ENCODE measurements at regions not wholly inside any gene's neighbourhood (a gene's known extent, or its start where the extent isn't known, plus 50 kb on each side); places are given as distances from the start of the nearest gene placed in this dataset.

DNA sequence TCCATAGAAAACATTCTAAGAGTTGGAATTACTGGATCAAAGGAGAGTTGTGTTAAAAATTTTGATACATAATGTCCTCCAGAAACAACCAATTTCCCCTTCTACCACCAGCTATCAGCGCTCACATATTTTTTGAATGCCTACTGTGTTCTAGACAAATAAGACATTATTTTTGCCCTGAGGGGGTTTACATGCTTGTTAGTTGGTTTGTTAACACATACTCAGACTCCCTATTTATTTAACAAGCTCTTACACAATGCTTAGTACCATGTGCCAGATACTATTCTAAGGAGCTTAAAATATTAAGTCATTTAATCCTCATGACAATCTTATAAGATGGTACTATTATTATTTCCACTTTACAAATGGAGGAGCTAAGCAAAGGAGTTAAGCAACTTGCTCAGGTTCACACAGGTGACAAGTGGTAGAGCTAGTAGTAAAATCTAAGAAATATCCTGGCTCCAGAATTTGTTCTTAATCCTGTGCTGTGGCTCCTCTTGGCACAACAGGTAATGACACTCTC lies 194.2 kb downstream of the UTP18 start:
- TF ChIP-seq, protein P1, sequence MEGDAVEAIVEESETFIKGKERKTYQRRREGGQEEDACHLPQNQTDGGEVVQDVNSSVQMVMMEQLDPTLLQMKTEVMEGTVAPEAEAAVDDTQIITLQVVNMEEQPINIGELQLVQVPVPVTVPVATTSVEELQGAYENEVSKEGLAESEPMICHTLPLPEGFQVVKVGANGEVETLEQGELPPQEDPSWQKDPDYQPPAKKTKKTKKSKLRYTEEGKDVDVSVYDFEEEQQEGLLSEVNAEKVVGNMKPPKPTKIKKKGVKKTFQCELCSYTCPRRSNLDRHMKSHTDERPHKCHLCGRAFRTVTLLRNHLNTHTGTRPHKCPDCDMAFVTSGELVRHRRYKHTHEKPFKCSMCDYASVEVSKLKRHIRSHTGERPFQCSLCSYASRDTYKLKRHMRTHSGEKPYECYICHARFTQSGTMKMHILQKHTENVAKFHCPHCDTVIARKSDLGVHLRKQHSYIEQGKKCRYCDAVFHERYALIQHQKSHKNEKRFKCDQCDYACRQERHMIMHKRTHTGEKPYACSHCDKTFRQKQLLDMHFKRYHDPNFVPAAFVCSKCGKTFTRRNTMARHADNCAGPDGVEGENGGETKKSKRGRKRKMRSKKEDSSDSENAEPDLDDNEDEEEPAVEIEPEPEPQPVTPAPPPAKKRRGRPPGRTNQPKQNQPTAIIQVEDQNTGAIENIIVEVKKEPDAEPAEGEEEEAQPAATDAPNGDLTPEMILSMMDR (IDR thresholded peaks at IDR 0.05; ENCODE audit: low read length): no peak
- TF ChIP-seq EZH2 (IDR thresholded peaks at IDR 0.05; ENCODE audit: borderline replicate concordance, low read length): no peak
